HFFc6 (cell line): ENCODE measurements at regions not wholly inside any gene's neighbourhood (a gene's known extent, or its start where the extent isn't known, plus 50 kb on each side); places are given as distances from the start of the nearest gene placed in this dataset.

ENCODE experiments used
- DNase-seq: peaks from one replicate; pipeline ENCODE4 v3.0.0-alpha.2; 2018
- H3K27ac Mint-ChIP-seq: 2 replicates; pipeline ENCODE4 v1.8.0; 2020; ENCODE audit warnings: mild to moderate bottlenecking, mixed read lengths
- H3K27me3 Mint-ChIP-seq: 2 replicates; pipeline ENCODE4 v1.8.0; 2021; ENCODE audit warnings: mild to moderate bottlenecking, moderate library complexity, mixed read lengths; ENCODE audit not compliant: insufficient read depth
- H3K36me3 Mint-ChIP-seq: 2 replicates; pipeline ENCODE4 v1.8.0; 2021; ENCODE audit warnings: low read depth, mixed read lengths
- H3K4me1 Mint-ChIP-seq: 2 replicates; pipeline ENCODE4 v1.8.0; 2020; ENCODE audit warnings: low read depth, mixed read lengths
- H3K4me3 Mint-ChIP-seq: 2 replicates; pipeline ENCODE4 v1.8.0; 2020; ENCODE audit warnings: mild to moderate bottlenecking, moderate library complexity, mixed read lengths
- H3K9me3 Mint-ChIP-seq: 2 replicates; pipeline ENCODE4 v1.8.0; 2020; ENCODE audit warnings: mild to moderate bottlenecking, mixed read lengths
- TF ChIP-seq, protein P1 (sequence below): fragments of 200-600 bp; sonication (generic); IDR thresholded peaks from 2 replicates; pipeline ENCODE4 v1.5.0; 2021; ENCODE audit warnings: antibody characterized with exemption, mild to moderate bottlenecking

GRCh38 chr12:132411457-132411856 lies 78.5 kb upstream of the FBRSL1 start:
- Mint-ChIP-seq H3K4me1 (no peaks in the 10 kb centered on the region), H3K36me3 (no peaks in the 10 kb centered on the region), H3K4me3 (no peak overlapping the region), H3K9me3 (peaks cover 4% of the 10 kb centered on the region; the same call in 1 of the 2 replicates), H3K27me3 (peaks cover 9% of the 10 kb centered on the region), H3K27ac (no peak overlapping the region)
- TF ChIP-seq, protein P1, sequence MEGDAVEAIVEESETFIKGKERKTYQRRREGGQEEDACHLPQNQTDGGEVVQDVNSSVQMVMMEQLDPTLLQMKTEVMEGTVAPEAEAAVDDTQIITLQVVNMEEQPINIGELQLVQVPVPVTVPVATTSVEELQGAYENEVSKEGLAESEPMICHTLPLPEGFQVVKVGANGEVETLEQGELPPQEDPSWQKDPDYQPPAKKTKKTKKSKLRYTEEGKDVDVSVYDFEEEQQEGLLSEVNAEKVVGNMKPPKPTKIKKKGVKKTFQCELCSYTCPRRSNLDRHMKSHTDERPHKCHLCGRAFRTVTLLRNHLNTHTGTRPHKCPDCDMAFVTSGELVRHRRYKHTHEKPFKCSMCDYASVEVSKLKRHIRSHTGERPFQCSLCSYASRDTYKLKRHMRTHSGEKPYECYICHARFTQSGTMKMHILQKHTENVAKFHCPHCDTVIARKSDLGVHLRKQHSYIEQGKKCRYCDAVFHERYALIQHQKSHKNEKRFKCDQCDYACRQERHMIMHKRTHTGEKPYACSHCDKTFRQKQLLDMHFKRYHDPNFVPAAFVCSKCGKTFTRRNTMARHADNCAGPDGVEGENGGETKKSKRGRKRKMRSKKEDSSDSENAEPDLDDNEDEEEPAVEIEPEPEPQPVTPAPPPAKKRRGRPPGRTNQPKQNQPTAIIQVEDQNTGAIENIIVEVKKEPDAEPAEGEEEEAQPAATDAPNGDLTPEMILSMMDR = no peak
- DNase-seq = no peak

DNA sequence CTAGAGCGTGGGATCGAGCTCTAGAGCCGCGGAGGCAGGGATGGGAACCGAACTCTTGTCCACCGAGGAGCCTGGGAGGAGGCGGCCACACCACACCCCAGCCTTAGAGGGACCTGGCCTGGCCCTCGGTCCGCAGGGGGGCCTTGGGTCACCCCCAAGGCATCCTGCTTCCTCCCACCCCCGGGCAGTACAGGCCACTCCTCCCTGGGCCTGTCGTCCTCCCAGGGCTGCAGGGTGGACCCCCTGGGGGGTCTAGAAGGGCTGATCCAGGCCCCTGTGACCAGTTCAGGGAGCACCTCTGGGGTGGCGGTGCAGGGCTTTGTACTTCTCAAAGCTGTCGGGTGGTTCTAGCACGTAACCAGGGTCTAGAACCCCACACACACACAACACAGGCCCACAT lies 79.1 kb upstream of the FBRSL1 start:
- H3K27ac Mint-ChIP-seq = no peak overlapping the region
- no peak overlapping the region for H3K4me3 Mint-ChIP-seq
- H3K4me1 Mint-ChIP-seq = no peaks in the 10 kb centered on the region
- peaks cover 9% of the 10 kb centered on the region for H3K27me3 Mint-ChIP-seq
- TF ChIP-seq, protein P1 = no peak
- no peaks in the 10 kb centered on the region for H3K36me3 Mint-ChIP-seq
- no peak for DNase-seq
- H3K9me3 Mint-ChIP-seq = peaks cover 4% of the 10 kb centered on the region; the same call in 1 of the 2 replicates

DNA sequence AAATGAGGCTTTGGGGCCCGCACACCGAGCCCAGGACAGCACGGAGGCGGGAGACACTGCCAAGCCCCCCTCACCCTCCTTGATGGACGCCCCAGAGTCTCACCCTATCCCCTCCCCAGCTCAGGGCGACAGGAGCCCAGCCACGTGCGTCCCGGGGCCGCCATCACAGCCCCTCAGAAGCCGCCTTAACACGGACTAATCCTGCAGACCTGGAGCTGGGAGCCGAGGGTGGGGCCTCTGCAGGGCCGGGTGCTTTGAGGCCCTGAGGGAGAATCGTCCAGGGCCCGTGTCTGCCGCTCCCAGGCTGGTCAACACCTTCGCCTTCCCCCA lies 79.7 kb upstream of the FBRSL1 start:
- TF ChIP-seq, protein P1 = no peak
- DNase-seq = no peak
- Mint-ChIP-seq H3K4me1 (no peaks in the 10 kb centered on the region), H3K27me3 (peaks cover 9% of the 10 kb centered on the region), H3K36me3 (no peaks in the 10 kb centered on the region), H3K4me3 (no peak overlapping the region), H3K27ac (no peak overlapping the region), H3K9me3 (peaks cover 4% of the 10 kb centered on the region; the same call in 1 of the 2 replicates)

GRCh38 chr12:132409495-132410295 lies 80.3 kb upstream of the FBRSL1 start:
- TF ChIP-seq, protein P1 = no peak
- peaks cover 8% of the 10 kb centered on the region for H3K27me3 Mint-ChIP-seq
- no peaks in the 10 kb centered on the region for H3K36me3 Mint-ChIP-seq
- H3K27ac Mint-ChIP-seq = no peak overlapping the region
- H3K4me1 Mint-ChIP-seq = no peaks in the 10 kb centered on the region
- peaks cover 4% of the 10 kb centered on the region; the same call in 1 of the 2 replicates for H3K9me3 Mint-ChIP-seq
- DNase-seq = no peak
- H3K4me3 Mint-ChIP-seq = no peak overlapping the region

- Mint-ChIP-seq H3K27me3 (peaks cover 8% of the 10 kb centered on the region), H3K4me1 (no peaks in the 10 kb centered on the region), H3K4me3 (no peak overlapping the region), H3K27ac (no peak overlapping the region), H3K9me3 (peaks cover 4% of the 10 kb centered on the region; the same call in 1 of the 2 replicates), H3K36me3 (no peaks in the 10 kb centered on the region)
- TF ChIP-seq, protein P1 = no peak
- DNase-seq = no peak
Measured at GRCh38 chr12:132408626-132409494, 79.5 kb upstream of the GALNT9 start.
